Erythroblast (primary cell): ENCODE measurements at regions not wholly inside any gene's neighbourhood (a gene's known extent, or its start where the extent isn't known, plus 50 kb on each side); places are given as distances from the start of the nearest gene placed in this dataset.
"Not testable (repeated sequence)": the region's sequence is repeated elsewhere in the genome, so short reads cannot be mapped to it uniquely, and the experiment has no call there.

Experiments
- DNase-seq, 2 experiments: peaks; one replicate each; lab custom pipeline; 2025; lab: John Stamatoyannopoulos, UW
- GATA1 ChIP-seq: IDR thresholded peaks from 2 replicates; pipeline ENCODE4 v1.6.1; 2011; ENCODE audit warnings: low read depth, mild to moderate bottlenecking, control low read depth, low read length, moderate library complexity
- POLR2A ChIP-seq: IDR thresholded peaks from 2 replicates; pipeline ENCODE4 v1.6.1; 2011; ENCODE audit warnings: mild to moderate bottlenecking, low read length

DNA sequence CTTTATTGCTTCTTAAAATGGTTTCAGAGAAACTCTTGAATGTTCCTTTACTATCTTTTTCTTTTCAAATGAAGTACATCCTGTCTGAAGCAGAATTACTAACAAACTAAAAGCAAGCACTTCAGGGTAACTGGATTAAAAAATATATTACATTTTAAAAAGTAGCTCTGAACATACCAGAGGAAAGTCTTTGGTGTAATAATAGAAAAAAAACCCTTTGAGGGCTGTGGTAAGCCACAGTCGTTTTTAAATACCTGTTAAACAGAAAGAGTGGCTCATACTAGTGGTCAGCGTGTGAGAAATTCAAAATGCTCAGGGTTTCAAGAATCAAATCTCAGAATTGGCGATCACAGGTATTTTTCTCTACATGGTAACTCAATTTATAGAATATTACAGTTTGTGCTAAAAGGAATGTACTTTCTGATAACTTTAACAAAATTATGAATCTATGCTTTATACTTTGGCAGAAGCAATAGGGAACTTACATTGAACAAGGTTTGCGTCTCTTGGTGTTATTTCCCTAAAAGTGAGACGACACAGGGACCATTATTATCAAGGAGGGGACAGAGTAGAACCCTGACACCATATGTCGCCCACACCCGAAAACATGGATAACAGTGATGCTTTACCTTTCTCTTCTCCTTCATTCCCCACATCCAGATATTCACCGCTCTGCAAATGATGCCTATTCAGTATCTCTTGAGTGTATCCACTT is 97.0 kb upstream of the DPH5 start:
- no peak for DNase-seq
- TF ChIP-seq POLR2A, result no peak
- TF ChIP-seq GATA1, result no peak

DNA sequence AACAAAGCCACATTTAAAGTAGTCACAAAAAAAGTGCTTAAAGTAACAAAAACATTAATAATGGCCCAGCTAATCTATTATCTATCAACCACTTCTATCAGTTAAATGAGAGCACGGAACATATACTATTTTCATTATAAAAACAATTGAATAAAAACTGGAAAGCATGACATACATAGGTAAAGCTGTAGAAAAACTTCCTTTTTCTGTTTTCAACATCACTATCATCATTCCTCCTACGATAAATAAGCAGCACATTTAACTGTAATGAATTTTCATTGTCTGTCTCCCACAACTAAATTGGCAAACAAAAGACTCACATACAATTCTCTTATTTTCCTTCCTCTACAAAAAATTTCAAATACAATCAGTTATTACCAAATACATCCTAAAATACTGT is 96.4 kb upstream of the DPH5 start:
- no peak for DNase-seq
- TF ChIP-seq POLR2A, result no peak
- no peak for TF ChIP-seq GATA1

DNA sequence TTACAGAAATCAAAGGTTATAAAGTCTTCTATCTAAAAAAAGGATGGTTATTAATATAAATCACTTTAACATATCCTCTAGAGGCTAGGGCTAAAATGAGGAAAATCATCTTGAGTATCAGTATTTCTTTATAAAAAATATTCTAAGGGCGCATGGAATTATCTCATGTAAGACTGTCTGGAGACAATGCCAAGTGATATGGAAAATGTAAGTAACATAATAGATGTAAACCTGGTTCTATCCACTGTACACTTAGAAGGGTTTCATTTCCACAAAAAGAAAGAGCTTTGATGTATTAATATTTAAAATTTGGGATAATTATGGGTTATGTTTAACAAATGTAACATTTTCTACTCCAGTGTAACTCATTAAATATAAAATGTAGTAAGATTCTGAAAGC is 95.9 kb upstream of the DPH5 start:
- TF ChIP-seq POLR2A (no peak), GATA1 (no peak)
- no peak for DNase-seq

DNA sequence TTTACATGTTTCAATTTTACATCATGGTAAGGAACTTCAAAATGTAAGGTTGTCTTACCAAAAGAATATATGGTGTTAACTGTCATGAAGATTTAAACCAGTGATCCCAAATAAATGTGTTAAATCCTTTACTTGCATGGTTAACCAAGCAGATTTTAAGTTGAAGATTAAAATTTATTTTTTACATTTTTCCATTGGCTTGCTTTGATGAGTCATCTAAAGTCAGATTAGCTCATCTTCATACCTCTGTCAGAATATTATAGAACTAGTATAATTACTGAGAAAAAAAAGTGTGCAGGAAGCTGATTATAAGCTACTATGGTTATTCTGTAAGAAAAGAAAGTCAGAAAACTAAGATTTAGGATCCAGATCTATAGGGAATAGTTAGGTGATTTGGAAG is 95.3 kb upstream of the DPH5 start:
- no peak for TF ChIP-seq POLR2A
- no peak for TF ChIP-seq GATA1
- DNase-seq, result no peak

DNA sequence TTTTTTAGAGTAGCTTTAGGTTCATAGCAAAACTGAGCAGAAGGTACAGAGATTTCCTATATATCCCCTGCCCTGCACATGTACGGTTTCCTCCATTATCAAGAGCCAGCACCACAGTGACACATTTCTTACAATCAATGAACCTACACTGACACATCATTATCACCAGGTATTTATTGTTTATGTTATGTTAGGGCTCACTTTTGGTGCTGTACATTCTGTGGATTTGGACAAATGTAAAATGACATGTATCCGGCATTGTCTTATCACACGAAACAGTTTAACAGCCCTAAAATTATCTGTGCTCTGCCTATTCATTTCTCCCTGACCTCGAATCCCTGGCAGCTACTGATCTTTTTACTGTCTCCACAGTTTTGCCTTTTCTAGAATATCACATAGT is 93.7 kb upstream of the DPH5 start:
- no peak for TF ChIP-seq GATA1
- no peak for TF ChIP-seq POLR2A
- peak in 1 of 2 experiments; percentile 47 for DNase-seq

DNA sequence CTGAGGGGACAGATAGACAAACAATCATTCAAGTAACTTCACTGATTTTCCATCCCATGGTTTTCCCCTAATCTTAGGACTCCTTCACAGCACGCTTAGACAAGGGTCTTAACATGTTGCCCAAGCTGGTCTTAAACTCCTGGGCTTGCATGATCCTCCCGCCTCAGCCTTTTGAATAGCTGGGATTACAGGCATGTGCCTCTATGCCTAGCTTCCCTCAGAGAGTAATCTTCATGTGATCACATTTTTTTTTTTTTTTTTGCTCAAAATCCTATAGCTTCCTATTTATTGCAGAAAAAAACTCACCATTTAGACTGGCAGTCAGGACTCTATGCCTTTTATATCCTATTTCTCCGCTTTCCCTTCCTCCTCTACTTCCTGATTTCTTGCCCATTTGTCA is 90.4 kb upstream of the DPH5 start:
- DNase-seq, result no peak
- no peak for TF ChIP-seq POLR2A
- TF ChIP-seq GATA1, result no peak

DNA sequence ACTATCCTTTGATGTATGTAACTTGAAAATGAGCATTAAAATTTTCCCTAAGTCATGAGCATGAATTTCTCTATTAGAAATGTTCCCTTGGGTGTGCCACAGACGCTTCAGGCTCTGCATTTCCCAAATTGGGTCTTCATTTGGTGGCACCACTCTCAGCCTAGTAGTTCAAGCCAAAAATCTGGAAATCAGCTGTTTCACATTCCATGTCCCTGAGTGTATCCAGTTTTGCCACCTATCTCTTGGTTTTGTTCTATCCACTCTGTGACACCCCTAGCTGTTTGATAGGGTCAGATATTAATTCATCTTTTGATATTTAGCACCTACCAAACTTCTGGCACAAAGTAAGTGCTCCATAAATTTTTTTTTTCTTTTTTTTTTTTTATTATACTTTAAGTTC is 89.5 kb upstream of the DPH5 start:
- no peak for TF ChIP-seq GATA1
- no peak for DNase-seq

DNA sequence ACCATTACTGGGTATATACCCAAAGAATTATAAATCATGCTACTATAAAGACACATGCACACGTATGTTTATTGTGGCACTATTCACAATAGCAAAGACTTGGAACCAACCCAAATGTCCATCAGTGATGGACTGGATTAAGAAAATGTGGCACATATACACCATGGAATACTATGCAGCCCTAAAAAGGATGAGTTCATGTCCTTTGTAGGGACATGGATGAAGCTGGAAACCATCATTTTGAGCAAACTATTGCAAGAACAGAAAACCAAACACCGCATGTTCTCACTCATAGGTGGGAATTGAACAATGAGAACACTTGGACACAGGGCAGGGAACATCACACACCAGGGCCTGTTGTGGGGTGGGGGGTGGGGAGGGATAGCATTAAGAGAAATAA is 88.5 kb upstream of the DPH5 start:
- DNase-seq, result not testable (repeated sequence)

DNA sequence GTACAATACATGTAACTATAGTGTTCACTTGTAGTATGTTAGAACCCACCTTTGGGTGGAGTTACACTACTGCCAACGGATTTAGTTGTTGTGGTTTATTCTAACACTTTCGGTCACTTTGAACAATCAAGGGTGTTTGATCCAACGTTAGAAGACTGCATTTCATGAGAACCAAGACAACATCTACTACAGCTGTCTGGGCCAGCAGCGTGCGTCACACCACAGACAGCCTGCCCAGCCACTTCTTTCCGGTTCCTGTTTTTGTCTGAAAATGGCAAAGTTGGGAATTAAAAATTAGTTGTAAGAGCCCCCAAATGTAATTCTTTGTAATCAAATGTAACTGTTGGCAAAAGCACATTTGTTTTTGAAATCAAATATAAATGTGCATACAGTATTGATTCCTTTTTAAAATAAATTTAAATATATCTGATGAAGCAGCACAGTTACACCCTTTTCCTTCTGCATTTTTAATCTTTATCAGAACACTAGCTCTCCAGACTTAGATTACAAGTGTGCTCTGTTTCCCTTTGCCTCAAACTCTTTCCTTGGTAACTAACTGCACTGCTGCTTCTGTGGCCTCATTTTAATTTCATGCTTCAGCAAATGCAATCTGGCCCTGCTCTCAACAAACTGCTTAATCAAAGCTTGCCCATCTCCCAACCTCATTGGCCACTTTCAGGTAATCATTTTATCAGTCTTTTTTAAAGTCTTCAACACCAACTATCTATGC is 86.6 kb upstream of the DPH5 start:
- DNase-seq, result peak; percentile 35 to 65
- no peak for TF ChIP-seq GATA1
- no peak for TF ChIP-seq POLR2A

DNA sequence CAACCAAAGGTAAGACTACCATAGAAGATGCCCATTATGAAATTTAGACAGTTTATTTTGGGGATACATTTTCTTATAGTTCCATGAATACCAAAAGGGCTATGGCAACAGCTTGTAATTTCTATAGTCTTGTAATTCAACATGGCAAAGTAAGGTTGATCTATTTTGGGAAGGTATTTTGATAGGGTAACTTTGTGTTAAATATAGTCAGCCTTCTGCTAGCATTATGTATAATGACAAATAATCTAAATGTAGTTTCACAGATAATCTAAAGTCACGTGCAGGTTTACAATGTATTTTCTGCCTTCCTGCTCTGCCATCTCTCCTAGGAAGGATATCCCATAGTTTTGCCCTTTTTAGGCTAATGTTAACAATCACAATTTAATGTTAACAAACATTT is 85.9 kb upstream of the DPH5 start:
- DNase-seq, result no peak
- TF ChIP-seq GATA1 (no peak), POLR2A (no peak)

DNA sequence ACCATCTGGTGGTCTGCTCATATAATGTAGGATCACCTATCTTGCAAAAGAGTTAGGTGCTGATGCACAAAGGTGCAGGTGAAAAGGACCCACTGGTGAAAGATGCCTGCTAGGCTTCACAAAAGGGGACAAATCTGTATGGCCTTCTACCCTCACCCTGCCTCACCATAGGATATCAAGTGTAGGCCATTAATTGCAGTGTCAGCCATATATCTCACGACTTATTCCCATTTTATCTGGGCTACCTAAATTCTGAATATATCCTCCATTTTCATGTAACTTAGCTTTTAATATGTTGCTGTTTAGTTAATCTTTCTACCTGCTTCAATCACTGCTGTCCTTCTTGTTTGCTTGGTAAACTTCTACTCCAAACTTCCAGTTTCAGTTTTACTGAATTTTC is 84.2 kb upstream of the DPH5 start:
- TF ChIP-seq GATA1 (no peak), POLR2A (no peak)
- no peak for DNase-seq

DNA sequence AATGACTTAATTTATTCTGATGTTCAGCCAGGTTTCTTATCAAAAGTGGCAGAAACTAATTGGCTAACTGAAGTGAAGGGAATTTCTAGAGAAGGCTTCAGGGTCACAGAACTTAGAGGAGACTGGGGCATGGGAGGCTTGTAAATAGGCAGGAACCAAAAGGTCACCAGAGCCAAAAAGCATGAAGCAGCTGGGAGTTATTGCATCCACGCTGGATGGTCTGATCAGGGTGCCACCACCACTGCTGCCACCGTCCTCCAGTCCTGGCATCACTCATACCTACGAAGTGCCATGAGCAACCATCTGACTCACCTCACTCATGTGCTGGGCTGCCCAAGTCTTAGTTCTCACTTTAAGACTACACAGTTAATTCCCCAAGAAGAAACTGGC is 82.5 kb upstream of the DPH5 start:
- DNase-seq, result peak in 1 of 2 experiments; percentile 22
- no peak for TF ChIP-seq GATA1
- no peak for TF ChIP-seq POLR2A

DNA sequence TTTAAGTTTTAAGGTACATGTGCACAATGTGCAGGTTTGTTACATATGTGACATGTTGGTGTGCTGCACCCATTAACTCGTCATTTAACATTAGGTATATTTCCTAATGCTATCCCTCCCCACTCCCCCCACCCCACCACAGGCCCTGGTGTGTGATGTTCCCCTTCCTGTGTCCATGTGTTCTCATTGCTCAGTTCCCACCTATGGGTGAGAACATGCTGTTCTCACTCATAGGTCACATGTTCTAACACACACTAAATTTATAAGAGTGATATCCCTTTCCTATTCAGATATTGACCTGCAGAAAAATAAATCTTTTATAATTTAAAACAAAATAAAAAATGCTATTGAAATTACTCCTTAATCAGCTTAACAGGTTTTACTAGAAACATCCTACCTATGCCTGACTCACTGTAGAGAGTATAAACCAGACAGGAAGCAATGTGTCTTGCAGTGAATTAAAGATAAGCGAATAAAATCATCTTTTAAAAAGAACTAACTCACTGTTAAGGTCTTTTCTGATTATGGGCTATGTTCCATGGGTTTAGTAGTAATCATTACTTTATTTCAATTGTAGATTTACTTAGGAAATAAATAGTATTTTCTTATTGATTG is 82.0 kb upstream of the DPH5 start:
- no peak for TF ChIP-seq POLR2A
- no peak for TF ChIP-seq GATA1
- peak in 1 of 2 experiments; percentile 22 for DNase-seq

DNA sequence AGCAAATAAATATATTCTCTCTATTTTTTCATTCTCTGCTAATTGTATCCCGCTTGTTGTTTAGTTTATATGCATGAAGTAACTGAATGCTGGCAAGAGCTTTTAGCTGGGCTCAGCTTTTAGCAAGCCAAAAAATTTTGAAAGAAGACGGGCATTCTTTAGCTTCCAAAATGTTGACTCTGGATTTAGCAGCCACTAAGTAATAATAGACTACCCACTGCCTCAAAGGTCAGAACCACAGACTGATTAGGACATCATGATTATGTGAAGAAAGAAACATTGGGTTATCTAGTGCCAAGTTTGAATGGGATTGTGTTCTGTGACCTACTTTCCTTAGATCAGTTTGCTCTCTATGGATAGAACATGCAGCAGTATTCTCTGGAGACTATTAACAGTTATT is 80.3 kb upstream of the DPH5 start:
- TF ChIP-seq GATA1 (no peak), POLR2A (no peak)

More for the DNA sequence above, 80.3 kb upstream of the DPH5 start:
- no peak for DNase-seq
